ENCODE measurements at regions not wholly inside any gene's neighbourhood (a gene's known extent, or its start where the extent isn't known, plus 50 kb on each side); places are given as distances from the start of the nearest gene placed in this dataset.

- H4K20me1 ChIP-seq = no peaks in the 10 kb centered on the region
Measured at GRCh38 chr2:4862031-4862430, 830.2 kb upstream of the SOX11 start.

GRCh38 chr2:4866198-4866597 is 826.0 kb upstream of the SOX11 start:
- no peaks in the 10 kb centered on the region for H3K36me3 ChIP-seq
- no peak overlapping the region for H3K4me2 ChIP-seq
- TF ChIP-seq Cebpa-rat (IDR thresholded peaks at IDR 0.05) = peak; percentile 21; the same call in 1 of the 2 replicates
- H4K20me1 ChIP-seq = no peaks in the 10 kb centered on the region
- no peaks in the 10 kb centered on the region for H3K9me3 ChIP-seq
- H3K4me3 ChIP-seq = no peak overlapping the region
- no peaks in the 10 kb centered on the region for H3K4me1 ChIP-seq
- H3K27me3 ChIP-seq = no peaks in the 10 kb centered on the region
- H3K9ac ChIP-seq = no peak overlapping the region
- no peak overlapping the region for H3K27ac ChIP-seq

More at GRCh38 chr2:4862031-4862430, 830.2 kb upstream of the SOX11 start:
- no peak overlapping the region for H3K9ac ChIP-seq
- TF ChIP-seq Cebpa-rat (IDR thresholded peaks at IDR 0.05) = no peak
- no peaks in the 10 kb centered on the region for H3K9me3 ChIP-seq
- H3K27ac ChIP-seq = no peak overlapping the region
- H3K27me3 ChIP-seq = no peaks in the 10 kb centered on the region
- H3K36me3 ChIP-seq = no peaks in the 10 kb centered on the region
- no peaks in the 10 kb centered on the region for H3K4me1 ChIP-seq
- H3K4me3 ChIP-seq = no peak overlapping the region
- no peak overlapping the region for H3K4me2 ChIP-seq

GRCh38 chr2:4868466-4868865 is 823.7 kb upstream of the SOX11 start:
- no peak for TF ChIP-seq Cebpa-rat (IDR thresholded peaks at IDR 0.05)
- no peaks in the 10 kb centered on the region for H3K4me1 ChIP-seq
- H3K36me3 ChIP-seq = no peaks in the 10 kb centered on the region
- H3K4me3 ChIP-seq = no peak overlapping the region
- no peak overlapping the region for H3K27ac ChIP-seq
- no peak overlapping the region for H3K9ac ChIP-seq
- no peak overlapping the region for H3K4me2 ChIP-seq
- no peaks in the 10 kb centered on the region for H3K27me3 ChIP-seq
- H4K20me1 ChIP-seq = no peaks in the 10 kb centered on the region
- no peaks in the 10 kb centered on the region for H3K9me3 ChIP-seq

- Histone ChIP-seq H3K27me3 (no peaks in the 10 kb centered on the region), H3K4me1 (no peaks in the 10 kb centered on the region), H3K27ac (no peak overlapping the region), H3K36me3 (no peaks in the 10 kb centered on the region), H3K4me2 (no peak overlapping the region), H3K9me3 (no peaks in the 10 kb centered on the region), H4K20me1 (no peaks in the 10 kb centered on the region), H3K9ac (no peak overlapping the region), H3K4me3 (no peak overlapping the region)
- TF ChIP-seq Cebpa-rat (IDR thresholded peaks at IDR 0.05) = no peak
Measured at GRCh38 chr2:4869154-4869553, 823.0 kb upstream of the SOX11 start.

GRCh38 chr2:4873364-4873763 is 818.8 kb upstream of the SOX11 start:
- Histone ChIP-seq H3K27ac (no peak overlapping the region), H3K9ac (no peak overlapping the region), H3K27me3 (no peaks in the 10 kb centered on the region), H3K9me3 (no peaks in the 10 kb centered on the region), H3K4me3 (no peak overlapping the region), H4K20me1 (no peaks in the 10 kb centered on the region), H3K36me3 (no peaks in the 10 kb centered on the region), H3K4me1 (no peaks in the 10 kb centered on the region), H3K4me2 (no peak overlapping the region)
- TF ChIP-seq Cebpa-rat (IDR thresholded peaks at IDR 0.05) = no peak

- Histone ChIP-seq H3K27ac (no peak overlapping the region), H3K9me3 (no peaks in the 10 kb centered on the region), H3K4me1 (no peaks in the 10 kb centered on the region), H4K20me1 (no peaks in the 10 kb centered on the region), H3K4me3 (no peak overlapping the region), H3K36me3 (no peaks in the 10 kb centered on the region), H3K27me3 (no peaks in the 10 kb centered on the region), H3K4me2 (no peak overlapping the region), H3K9ac (no peak overlapping the region)
- no peak for TF ChIP-seq Cebpa-rat (IDR thresholded peaks at IDR 0.05)
Measured at GRCh38 chr2:4873876-4874593, 818.1 kb upstream of the SOX11 start.

GRCh38 chr2:4882421-4882820 is 809.8 kb upstream of the SOX11 start:
- Histone ChIP-seq H3K27ac (no peak overlapping the region), H3K9ac (no peak overlapping the region), H3K27me3 (no peaks in the 10 kb centered on the region), H3K4me1 (no peaks in the 10 kb centered on the region), H3K4me3 (no peak overlapping the region), H4K20me1 (no peaks in the 10 kb centered on the region), H3K4me2 (no peak overlapping the region), H3K36me3 (no peaks in the 10 kb centered on the region), H3K9me3 (peaks cover 16% of the 10 kb centered on the region)
- TF ChIP-seq Cebpa-rat (IDR thresholded peaks at IDR 0.05) = no peak

GRCh38 chr2:4882941-4883340 is 809.2 kb upstream of the SOX11 start:
- Histone ChIP-seq H4K20me1 (no peaks in the 10 kb centered on the region), H3K4me3 (no peak overlapping the region), H3K27me3 (no peaks in the 10 kb centered on the region), H3K9me3 (peaks cover 16% of the 10 kb centered on the region), H3K36me3 (no peaks in the 10 kb centered on the region), H3K27ac (no peak overlapping the region), H3K4me2 (no peak overlapping the region), H3K9ac (no peak overlapping the region), H3K4me1 (no peaks in the 10 kb centered on the region)
- TF ChIP-seq Cebpa-rat (IDR thresholded peaks at IDR 0.05) = no peak

GRCh38 chr2:4883375-4883774 is 808.8 kb upstream of the SOX11 start:
- Histone ChIP-seq H3K27me3 (no peaks in the 10 kb centered on the region), H3K4me3 (no peak overlapping the region), H3K9ac (no peak overlapping the region), H3K9me3 (peaks cover 16% of the 10 kb centered on the region), H3K4me2 (no peak overlapping the region), H4K20me1 (no peaks in the 10 kb centered on the region), H3K27ac (no peak overlapping the region), H3K4me1 (no peaks in the 10 kb centered on the region), H3K36me3 (no peaks in the 10 kb centered on the region)
- no peak for TF ChIP-seq Cebpa-rat (IDR thresholded peaks at IDR 0.05)

- Histone ChIP-seq H3K36me3 (no peaks in the 10 kb centered on the region), H3K9ac (no peak overlapping the region)
Measured at GRCh38 chr2:4884117-4884571, 808.0 kb upstream of the SOX11 start.

More at GRCh38 chr2:4884117-4884571, 808.0 kb upstream of the SOX11 start:
- H3K4me3 ChIP-seq = no peak overlapping the region
- H3K9me3 ChIP-seq = peaks cover 16% of the 10 kb centered on the region
- no peaks in the 10 kb centered on the region for H3K4me1 ChIP-seq
- no peaks in the 10 kb centered on the region for H4K20me1 ChIP-seq
- H3K27me3 ChIP-seq = no peaks in the 10 kb centered on the region
- TF ChIP-seq Cebpa-rat (IDR thresholded peaks at IDR 0.05) = no peak
- no peak overlapping the region for H3K4me2 ChIP-seq
- H3K27ac ChIP-seq = no peak overlapping the region
